ENCODE measurements at regions not wholly inside any gene's neighbourhood (a gene's known extent, or its start where the extent isn't known, plus 50 kb on each side); places are given as distances from the start of the nearest gene placed in this dataset.
A peak's percentile ranks its signal among the peaks of the same experiment; 100 is the strongest.
"Not testable (repeated sequence)": the region's sequence is repeated elsewhere in the genome, so short reads cannot be mapped to it uniquely, and the experiment has no call there.

- DNase-seq (ENCODE audit: low spot score) = no peak
Measured at GRCh38 chr7:19533266-19533665, 175.6 kb downstream of the POLR1F start.

- DNase-seq (ENCODE audit: low spot score) = no peak
Measured at GRCh38 chr7:19530852-19531251, 178.0 kb downstream of the POLR1F start.

GRCh38 chr7:19530261-19530660, 178.6 kb downstream of the POLR1F start:
- no peak for DNase-seq (ENCODE audit: low spot score)

- DNase-seq (ENCODE audit: low spot score) = no peak
Measured at GRCh38 chr7:19526639-19527038, 182.2 kb downstream of the POLR1F start.

- no peak for DNase-seq (ENCODE audit: low spot score)
Measured at GRCh38 chr7:19522486-19522885, 186.4 kb downstream of the POLR1F start.

- no peak for DNase-seq (ENCODE audit: low spot score)
Measured at GRCh38 chr7:19520392-19520791, 188.4 kb downstream of the POLR1F start.

GRCh38 chr7:19519443-19520021, 189.3 kb downstream of the POLR1F start:
- DNase-seq (ENCODE audit: low spot score) = no peak

GRCh38 chr7:19517546-19517945, 191.3 kb downstream of the POLR1F start:
- not testable (repeated sequence) for DNase-seq (ENCODE audit: low spot score)

- no peak for DNase-seq (ENCODE audit: low spot score)
Measured at GRCh38 chr7:19508821-19509220, 200.0 kb downstream of the POLR1F start.

GRCh38 chr7:19508124-19508523, 200.7 kb downstream of the POLR1F start:
- no peak for DNase-seq (ENCODE audit: low spot score)

- peak; percentile 2 for DNase-seq (ENCODE audit: low spot score)
Measured at GRCh38 chr7:19491821-19492452, 216.9 kb downstream of the POLR1F start.

- no peak for DNase-seq (ENCODE audit: low spot score)
Measured at GRCh38 chr7:19491371-19491770, 217.5 kb downstream of the POLR1F start.

- DNase-seq (ENCODE audit: low spot score) = no peak
Measured at GRCh38 chr7:19489162-19489820, 219.5 kb downstream of the POLR1F start.

GRCh38 chr7:19488056-19488455, 220.8 kb downstream of the POLR1F start:
- no peak for DNase-seq (ENCODE audit: low spot score)

GRCh38 chr7:19482628-19483027, 226.2 kb downstream of the POLR1F start:
- DNase-seq (ENCODE audit: low spot score) = no peak

- no peak for DNase-seq (ENCODE audit: low spot score)
Measured at GRCh38 chr7:19480383-19480782, 228.5 kb downstream of the POLR1F start.

GRCh38 chr7:19470031-19470430, 238.8 kb downstream of the POLR1F start:
- no peak for DNase-seq (ENCODE audit: low spot score)

GRCh38 chr7:19465861-19466260, 243.0 kb downstream of the POLR1F start:
- no peak for DNase-seq (ENCODE audit: low spot score)

GRCh38 chr7:19464751-19465150, 244.1 kb downstream of the POLR1F start:
- no peak for DNase-seq (ENCODE audit: low spot score)

- DNase-seq (ENCODE audit: low spot score) = no peak
Measured at GRCh38 chr7:19464241-19464640, 244.6 kb downstream of the POLR1F start.

- DNase-seq (ENCODE audit: low spot score) = no peak
Measured at GRCh38 chr7:19463581-19463980, 245.3 kb downstream of the POLR1F start.

- DNase-seq (ENCODE audit: low spot score) = no peak
Measured at GRCh38 chr7:19455623-19456022, 253.2 kb downstream of the POLR1F start.

- DNase-seq (ENCODE audit: low spot score) = no peak
Measured at GRCh38 chr7:19448091-19448490, 260.7 kb downstream of the POLR1F start.
